ENCODE measurements at regions not wholly inside any gene's neighbourhood (a gene's known extent, or its start where the extent isn't known, plus 50 kb on each side); places are given as distances from the start of the nearest gene placed in this dataset.

DNA sequence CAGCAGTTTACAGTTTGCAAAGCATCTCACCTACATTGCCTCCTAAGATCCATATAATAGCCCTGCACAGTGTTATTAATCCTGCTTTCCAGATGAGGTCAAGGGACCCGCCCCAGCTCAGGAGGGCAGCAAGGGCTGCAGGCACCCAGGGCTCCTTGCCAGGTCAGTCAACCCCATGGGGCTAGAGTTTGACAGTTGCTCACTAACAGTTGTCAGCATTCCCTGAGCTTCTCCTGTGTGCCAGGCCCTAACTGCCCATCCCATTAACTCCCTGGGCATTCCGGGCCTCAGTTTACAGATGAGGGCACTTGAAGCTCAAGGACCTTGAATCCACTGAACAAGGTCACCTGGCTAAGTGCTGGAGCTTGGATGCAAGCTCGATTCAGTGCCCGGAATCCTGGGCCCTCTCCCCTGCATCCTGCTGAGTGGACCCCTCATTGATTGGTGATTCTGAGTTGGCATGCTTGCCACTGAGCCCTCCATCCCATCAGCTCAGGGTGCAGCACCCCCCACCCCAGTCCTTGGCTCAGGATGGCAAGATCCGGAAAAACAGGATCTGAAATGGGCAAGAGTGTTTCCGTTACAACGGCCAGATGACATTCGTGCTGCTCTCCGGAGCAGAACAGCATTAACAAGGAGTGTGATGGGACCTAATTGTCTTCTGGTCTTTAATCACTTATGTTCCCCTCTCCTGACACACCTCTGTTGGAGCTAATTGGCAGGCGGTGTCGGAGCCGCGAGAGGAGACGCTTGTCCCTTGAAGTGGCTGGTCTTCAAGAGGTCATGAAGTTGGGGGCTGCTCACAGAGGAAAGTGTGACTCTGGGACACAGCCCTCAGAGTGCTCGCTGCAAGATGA is 87.4 kb upstream of the SHISAL1 start:
- peak in 1 of 2 donors; percentile 9 for DNase-seq (ENCODE audit: low spot score in 2 of 2)
- Histone ChIP-seq H3K36me3 (no peaks in the 10 kb centered on the region), H3K27ac (no peak overlapping the region), H3K4me1 (no peaks in the 10 kb centered on the region), H3K4me3 (no peak overlapping the region), H3K9me3 (no peaks in the 10 kb centered on the region), H3K27me3 (no peaks in the 10 kb centered on the region)
- TF ChIP-seq POLR2A (IDR thresholded peaks at IDR 0.05) (no peak), EP300 (IDR thresholded peaks at IDR 0.05) (no peak)
- TF ChIP-seq, protein P1, sequence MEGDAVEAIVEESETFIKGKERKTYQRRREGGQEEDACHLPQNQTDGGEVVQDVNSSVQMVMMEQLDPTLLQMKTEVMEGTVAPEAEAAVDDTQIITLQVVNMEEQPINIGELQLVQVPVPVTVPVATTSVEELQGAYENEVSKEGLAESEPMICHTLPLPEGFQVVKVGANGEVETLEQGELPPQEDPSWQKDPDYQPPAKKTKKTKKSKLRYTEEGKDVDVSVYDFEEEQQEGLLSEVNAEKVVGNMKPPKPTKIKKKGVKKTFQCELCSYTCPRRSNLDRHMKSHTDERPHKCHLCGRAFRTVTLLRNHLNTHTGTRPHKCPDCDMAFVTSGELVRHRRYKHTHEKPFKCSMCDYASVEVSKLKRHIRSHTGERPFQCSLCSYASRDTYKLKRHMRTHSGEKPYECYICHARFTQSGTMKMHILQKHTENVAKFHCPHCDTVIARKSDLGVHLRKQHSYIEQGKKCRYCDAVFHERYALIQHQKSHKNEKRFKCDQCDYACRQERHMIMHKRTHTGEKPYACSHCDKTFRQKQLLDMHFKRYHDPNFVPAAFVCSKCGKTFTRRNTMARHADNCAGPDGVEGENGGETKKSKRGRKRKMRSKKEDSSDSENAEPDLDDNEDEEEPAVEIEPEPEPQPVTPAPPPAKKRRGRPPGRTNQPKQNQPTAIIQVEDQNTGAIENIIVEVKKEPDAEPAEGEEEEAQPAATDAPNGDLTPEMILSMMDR (IDR thresholded peaks at IDR 0.05), result no peak
- 59 to 60% methylated on average over 15 of the region's 15 CpGs for WGBS, 2 donors

GRCh38 chr22:44398856-44399837 is 86.4 kb upstream of the SHISAL1 start:
- Histone ChIP-seq H3K4me1 (no peaks in the 10 kb centered on the region), H3K4me3 (no peak overlapping the region), H3K27ac (no peak overlapping the region), H3K27me3 (no peaks in the 10 kb centered on the region), H3K9me3 (no peaks in the 10 kb centered on the region), H3K36me3 (no peaks in the 10 kb centered on the region)
- WGBS, 2 donors, result 72 to 76% methylated on average over 19 of the region's 19 CpGs
- DNase-seq (ENCODE audit: low spot score in 2 of 2), result peak in 1 of 2 donors; percentile 5
- TF ChIP-seq, protein P1 (IDR thresholded peaks at IDR 0.05), result no peak
- TF ChIP-seq EP300 (IDR thresholded peaks at IDR 0.05) (no peak), POLR2A (IDR thresholded peaks at IDR 0.05) (no peak)

- H3K36me3 ChIP-seq, result no peaks in the 10 kb centered on the region
- 78 to 84% methylated on average over 16 of the region's 16 CpGs for WGBS, 2 donors
- no peak for DNase-seq (ENCODE audit: low spot score in 2 of 2)
- no peaks in the 10 kb centered on the region for H3K9me3 ChIP-seq
- no peaks in the 10 kb centered on the region for H3K4me1 ChIP-seq
- H3K27ac ChIP-seq, result no peak overlapping the region
- H3K27me3 ChIP-seq, result no peaks in the 10 kb centered on the region
- H3K4me3 ChIP-seq, result no peak overlapping the region
- TF ChIP-seq POLR2A (IDR thresholded peaks at IDR 0.05) (no peak), EP300 (IDR thresholded peaks at IDR 0.05) (no peak)
- TF ChIP-seq, protein P1 (IDR thresholded peaks at IDR 0.05), result no peak
These were observed 84.3 kb upstream of the SHISAL1 start for GRCh38 chr22:44396727-44397722.

GRCh38 chr22:44396021-44396726 is 83.4 kb upstream of the SHISAL1 start:
- Histone ChIP-seq H3K4me3 (no peak overlapping the region), H3K9me3 (no peaks in the 10 kb centered on the region), H3K27ac (no peak overlapping the region), H3K4me1 (no peaks in the 10 kb centered on the region), H3K27me3 (no peaks in the 10 kb centered on the region), H3K36me3 (no peaks in the 10 kb centered on the region)
- WGBS, 2 donors, result 82 to 84% methylated on average over 12 of the region's 12 CpGs
- no peak for DNase-seq (ENCODE audit: low spot score in 2 of 2)
- TF ChIP-seq EP300 (IDR thresholded peaks at IDR 0.05), result no peak
- no peak for TF ChIP-seq POLR2A (IDR thresholded peaks at IDR 0.05)
- TF ChIP-seq, protein P1 (IDR thresholded peaks at IDR 0.05), result no peak

Data from tibial nerve (tissue), 4 donors.